HepG2 (cell line): ENCODE measurements at regions not wholly inside any gene's neighbourhood (a gene's known extent, or its start where the extent isn't known, plus 50 kb on each side); places are given as distances from the start of the nearest gene placed in this dataset.

Source experiments
- ATAC-seq: fragments of 200-7000 bp; cut with Tn5 transposase; 3 replicates; pipeline ENCODE4 v1.9.1; 2020; ENCODE audit warnings: mild to moderate bottlenecking, moderate library complexity
- BruUV-seq: library from RNA; stranded (reverse); fragments of 400-500 nt; replicated peaks from 2 replicates; lab custom pipeline; 2021; lab: Mats Ljungman, UMichigan
- CTCF ChIA-PET: fragments of 300-600 bp; formaldehyde crosslinking; extraction: SDS; loops from one replicate; lab custom pipeline; 2021; ENCODE audit warnings: low total read pairs, inconsistent platforms, low intra/inter-chr PET ratio; lab: Yijun Ruan, JAX
- POLR2A ChIA-PET: fragments of 350-600 bp; sonication (Branson Sonifier 250); formaldehyde crosslinking; loops from one replicate; lab custom pipeline; 2020; ENCODE audit warnings: antibody characterized with exemption, inconsistent platforms; lab: Yijun Ruan, JAX
- DNase-seq: peaks from one replicate; pipeline ENCODE4 v3.0.0-alpha.2; 2015; ENCODE audit warnings: low spot score
- FAIRE-seq: peaks from 3 replicates; lab custom pipeline; 2011; peaks lifted over from hg19 to GRCh38; lab: Jason Lieb, UNC
- H2AFZ ChIP-seq: one replicate; pipeline ENCODE4 v1.6.1; 2011; ENCODE audit warnings: low read length, inconsistent platforms
- H3K27ac ChIP-seq: fragments of 300-600 bp; 3 replicates; pipeline ENCODE4 v1.8.0; 2011; ENCODE audit warnings: mixed run types, mild to moderate bottlenecking, mixed read lengths, low read length, inconsistent platforms; ENCODE audit not compliant: insufficient read depth; ENCODE audit errors: extremely low read length
- H3K27me3 ChIP-seq, 2 experiments: fragments of 200-600 bp in 1 of 2; 2 replicates in 1 of 2; 3 replicates in 1 of 2; pipeline versions ENCODE4 v1.6.0 to v1.8.0; 2011; ENCODE audit warnings: low read length in 2 of 2, mild to moderate bottlenecking in 2 of 2, moderate library complexity in 2 of 2, inconsistent platforms in 1 of 2; ENCODE audit not compliant: insufficient read depth in 2 of 2, control insufficient read depth in 1 of 2
- H3K36me3 ChIP-seq, 2 experiments: fragments of 200-600 bp in 1 of 2; replicated peaks in 1 of 2; 2 replicates in 1 of 2; 3 replicates in 1 of 2; pipeline versions ENCODE4 v1.5.1 to v1.8.0; 2011; ENCODE audit warnings: low read length in 2 of 2, inconsistent platforms in 1 of 2; ENCODE audit not compliant: insufficient read depth in 2 of 2, control insufficient read depth in 1 of 2
- H3K4me1 ChIP-seq: 2 replicates; pipeline ENCODE4 v1.5.1; 2012; ENCODE audit warnings: low read length, inconsistent platforms; ENCODE audit not compliant: insufficient read depth
- H3K4me2 ChIP-seq: 2 replicates; pipeline ENCODE4 v1.6.0; 2011; ENCODE audit warnings: low read depth, low read length, inconsistent platforms
- H3K4me3 ChIP-seq, 3 experiments: fragments of 200-600 bp in 1 of 3; sonication (generic), shearing (Covaris generic) in 1 of 3; replicated peaks in 1 of 3; 2 replicates each; pipeline ENCODE4 v1.5.1; 2011 to 2016; ENCODE audit warnings: low read length in 3 of 3, inconsistent platforms in 2 of 3, low read depth in 2 of 3, mild to moderate bottlenecking in 2 of 3, control low read depth in 1 of 3, mixed read lengths in 1 of 3; ENCODE audit not compliant: insufficient read depth in 1 of 3
- H3K79me2 ChIP-seq: one replicate; pipeline ENCODE4 v1.6.1; 2011; ENCODE audit warnings: low read length, inconsistent platforms; ENCODE audit not compliant: insufficient read depth
- H3K9ac ChIP-seq: 2 replicates; pipeline ENCODE4 v1.6.0; 2011; ENCODE audit warnings: mild to moderate bottlenecking, low read depth, low read length, inconsistent platforms; ENCODE audit not compliant: insufficient read depth
- H3K9me3 ChIP-seq: 2 replicates; pipeline ENCODE4 v1.5.1; 2012; ENCODE audit warnings: mild to moderate bottlenecking, low read length
- H4K20me1 ChIP-seq: 2 replicates; pipeline ENCODE4 v1.6.0; 2011; ENCODE audit warnings: inconsistent platforms, mild to moderate bottlenecking, low read length, moderate library complexity; ENCODE audit not compliant: insufficient read depth
- CAMTA2 ChIP-seq: sonication (generic); formaldehyde crosslinking; IDR thresholded peaks from 2 replicates; pipeline ENCODE4 v1.4.0; 2020; ENCODE audit warnings: mild to moderate bottlenecking, missing genetic modification reagents, borderline replicate concordance
- HDAC2 ChIP-seq: sonication (generic); formaldehyde crosslinking; IDR thresholded peaks from 2 replicates; pipeline ENCODE4 v1.4.0; 2020; ENCODE audit warnings: missing genetic modification reagents
- HOXA5 ChIP-seq: sonication (generic); formaldehyde crosslinking; IDR thresholded peaks from 2 replicates; pipeline ENCODE4 v1.4.0; 2020; ENCODE audit warnings: missing genetic modification reagents
- LRRFIP1 ChIP-seq: sonication (generic); formaldehyde crosslinking; conservative IDR thresholded peaks from 2 replicates; pipeline ENCODE4 v1.4.0; 2020; ENCODE audit warnings: missing genetic modification reagents
- MAZ ChIP-seq, 2 experiments: sonication (generic) in 1 of 2; formaldehyde crosslinking in 1 of 2; IDR thresholded peaks; 2 replicates each; pipeline versions ENCODE4 v1.5.0 to v1.6.1; 2012 to 2020; ENCODE audit warnings: low read depth in 2 of 2, mild to moderate bottlenecking in 2 of 2, borderline replicate concordance in 1 of 2, improper control_type of control experiment in 1 of 2, low read length in 1 of 2, missing genetic modification reagents in 1 of 2, moderate library complexity in 1 of 2
- PATZ1 ChIP-seq: sonication (generic); formaldehyde crosslinking; IDR thresholded peaks from 2 replicates; pipeline ENCODE4 v1.4.0; 2020; ENCODE audit warnings: missing genetic modification reagents
- SMAD1 ChIP-seq: sonication (generic); formaldehyde crosslinking; IDR thresholded peaks from 2 replicates; pipeline ENCODE4 v1.4.0; 2020; ENCODE audit warnings: missing genetic modification reagents, low read depth, mild to moderate bottlenecking, borderline replicate concordance
- SUZ12 ChIP-seq: fragments of 150-350 bp; IDR thresholded peaks from 2 replicates; pipeline ENCODE4 v1.6.1; 2014; ENCODE audit warnings: low read depth, low read length
- TAF1 ChIP-seq: sonication (generic); formaldehyde crosslinking; IDR thresholded peaks from 2 replicates; pipeline ENCODE4 v1.4.0; 2020; ENCODE audit warnings: missing genetic modification reagents
- THAP11 ChIP-seq: IDR thresholded peaks from 2 replicates; pipeline ENCODE4 v1.6.1; 2016; ENCODE audit warnings: missing biosample characterization, missing genetic modification reagents
- ZNF260 ChIP-seq: sonication (generic); formaldehyde crosslinking; IDR thresholded peaks from 2 replicates; pipeline ENCODE4 v1.4.0; 2020; ENCODE audit warnings: missing genetic modification reagents, low read depth, mild to moderate bottlenecking, borderline replicate concordance
- ZNF501 ChIP-seq: sonication (generic); formaldehyde crosslinking; IDR thresholded peaks from 2 replicates; pipeline ENCODE4 v1.5.1; 2020; ENCODE audit warnings: mild to moderate bottlenecking, moderate library complexity, missing genetic modification reagents
- ZSCAN25 ChIP-seq: sonication (generic); formaldehyde crosslinking; IDR thresholded peaks from 2 replicates; pipeline ENCODE4 v1.8.0; 2022; ENCODE audit warnings: mild to moderate bottlenecking, missing genetic modification reagents
- whole genome bisulfite sequencing: methylation state at CpG from one replicate; pipeline ENCODE4 v1.1.6; 2017; ENCODE audit warnings: low lambda C conversion rate; 5-methylcytosine and 5-hydroxymethylcytosine counted together
- in situ Hi-C: cut with HindIII; loops from 2 replicates; pipeline ENCODE4 v1.10.0; 2017; ENCODE audit warnings: low pct_unique_long_range_greater_than_20kb; ENCODE audit not compliant: extremely low pct_ligation_motif_present
- intact Hi-C: fragments of 100-400 bp; cut with micrococcal nuclease; formaldehyde crosslinking; loops from one replicate; pipeline ENCODE4 v1.10.0; 2022; ENCODE audit not compliant: unreplicated experiment

GRCh38 chr7:46955531-46955930 lies 626.4 kb downstream of the TNS3 start (continued):
- no peak for TF ChIP-seq MAZ (IDR thresholded peaks at IDR 0.05; ENCODE audit: borderline replicate concordance, low read depth, low read length)
- TF ChIP-seq MAZ (CRISPR knock-in tag; IDR thresholded peaks at IDR 0.05; ENCODE audit: low read depth) = no peak
- no peak for TF ChIP-seq CAMTA2 (CRISPR knock-in tag)
- no peak for TF ChIP-seq SUZ12
- no peak for TF ChIP-seq ZNF501 (CRISPR knock-in tag)
- TF ChIP-seq HOXA5 (CRISPR knock-in tag) = no peak
- no peak for TF ChIP-seq LRRFIP1
- TF ChIP-seq, all 625 proteins: peak for 0

- CTCF ChIA-PET = no interaction called here
These were observed 627.7 kb downstream of the TNS3 start for GRCh38 chr7:46954181-46954580.

More at GRCh38 chr7:46954181-46954580, 627.7 kb downstream of the TNS3 start:
- intact Hi-C loops (no loop called here), in situ Hi-C loops (no loop called here)
- DNase-seq = no peak
- ATAC-seq = no peak
- POLR2A ChIA-PET = no interaction called here
- no peaks in the 10 kb centered on the region for H3K79me2 ChIP-seq
- TF ChIP-seq ZNF260 (no peak), SMAD1 (CRISPR knock-in tag) (no peak), ZSCAN25 (CRISPR knock-in tag) (no peak), TAF1 (CRISPR knock-in tag) (no peak), PATZ1 (no peak), THAP11 (no peak), HDAC2 (CRISPR knock-in tag) (no peak)
- no peaks in the 10 kb centered on the region; a peak in 1 of 5 replicates for H3K27me3 ChIP-seq
- H3K27ac ChIP-seq = no peak overlapping the region
- no peaks in the 10 kb centered on the region for H3K36me3 ChIP-seq
- FAIRE-seq = no peak
- no peak overlapping the region for H3K9ac ChIP-seq
- 6% methylated on average over 5 of the region's 5 CpGs for WGBS
- H3K9me3 ChIP-seq = no peaks in the 10 kb centered on the region
- BruUV-seq = no TSS peak
- no peak overlapping the region for H3K4me3 ChIP-seq
- H2AFZ ChIP-seq = no peak overlapping the region
- no peaks in the 10 kb centered on the region for H4K20me1 ChIP-seq
- no peaks in the 10 kb centered on the region for H3K4me1 ChIP-seq
- no peak overlapping the region for H3K4me2 ChIP-seq
